ENCODE measurements at regions not wholly inside any gene's neighbourhood (a gene's known extent, or its start where the extent isn't known, plus 50 kb on each side); places are given as distances from the start of the nearest gene placed in this dataset.

GRCh38 chr13:79684371-79684770, 203.4 kb downstream of the NDFIP2 start:
- TF ChIP-seq CTCF (IDR thresholded peaks at IDR 0.05 in 2 of 3, conservative IDR thresholded peaks at IDR 0.05 in 1 of 3; ENCODE audit: borderline replicate concordance in 1 of 3, insufficient read depth in 1 of 3, low read depth in 2 of 3, low read length in 2 of 3) (no peak), RAD21 (IDR thresholded peaks at IDR 0.05; ENCODE audit: low read depth) (no peak), REST (IDR thresholded peaks at IDR 0.05; ENCODE audit: low read depth) (no peak), POLR2A (IDR thresholded peaks at IDR 0.05; ENCODE audit: borderline replicate concordance, extremely low read depth, insufficient read depth, insufficient read length) (no peak), CEBPB (IDR thresholded peaks at IDR 0.05; ENCODE audit: low read depth) (no peak), MAX (IDR thresholded peaks at IDR 0.05) (no peak)
